GM12874 (cell line): ENCODE measurements at regions not wholly inside any gene's neighbourhood (a gene's known extent, or its start where the extent isn't known, plus 50 kb on each side); places are given as distances from the start of the nearest gene placed in this dataset.

Experiments used
- TF ChIP-seq, protein P1 (sequence below): IDR thresholded peaks from 2 replicates; pipeline ENCODE4 v1.5.1; 2011; ENCODE audit warnings: low read depth, mild to moderate bottlenecking, control low read depth, low read length, moderate library complexity; ENCODE audit not compliant: insufficient read depth

DNA sequence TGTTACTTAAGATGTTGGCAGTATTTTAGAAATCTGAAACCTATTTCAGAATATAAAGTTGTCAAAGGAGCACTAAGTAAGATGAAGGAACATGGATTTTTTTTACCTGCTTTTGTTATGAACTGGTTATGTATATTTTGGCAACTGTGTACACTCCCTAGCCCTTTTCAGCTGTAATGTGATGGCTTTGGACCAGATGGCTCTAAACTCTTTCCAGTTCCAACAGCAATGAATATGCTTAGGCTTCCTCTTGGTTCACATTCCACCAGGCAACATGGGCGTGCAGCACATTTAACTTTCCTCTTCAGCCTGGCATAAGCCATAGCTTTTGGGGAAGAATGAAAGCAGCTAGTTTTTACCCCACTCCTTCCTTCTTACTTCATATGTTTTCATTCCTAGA, 95.6 kb upstream of the ADAMTS5 start:
- TF ChIP-seq, protein P1, sequence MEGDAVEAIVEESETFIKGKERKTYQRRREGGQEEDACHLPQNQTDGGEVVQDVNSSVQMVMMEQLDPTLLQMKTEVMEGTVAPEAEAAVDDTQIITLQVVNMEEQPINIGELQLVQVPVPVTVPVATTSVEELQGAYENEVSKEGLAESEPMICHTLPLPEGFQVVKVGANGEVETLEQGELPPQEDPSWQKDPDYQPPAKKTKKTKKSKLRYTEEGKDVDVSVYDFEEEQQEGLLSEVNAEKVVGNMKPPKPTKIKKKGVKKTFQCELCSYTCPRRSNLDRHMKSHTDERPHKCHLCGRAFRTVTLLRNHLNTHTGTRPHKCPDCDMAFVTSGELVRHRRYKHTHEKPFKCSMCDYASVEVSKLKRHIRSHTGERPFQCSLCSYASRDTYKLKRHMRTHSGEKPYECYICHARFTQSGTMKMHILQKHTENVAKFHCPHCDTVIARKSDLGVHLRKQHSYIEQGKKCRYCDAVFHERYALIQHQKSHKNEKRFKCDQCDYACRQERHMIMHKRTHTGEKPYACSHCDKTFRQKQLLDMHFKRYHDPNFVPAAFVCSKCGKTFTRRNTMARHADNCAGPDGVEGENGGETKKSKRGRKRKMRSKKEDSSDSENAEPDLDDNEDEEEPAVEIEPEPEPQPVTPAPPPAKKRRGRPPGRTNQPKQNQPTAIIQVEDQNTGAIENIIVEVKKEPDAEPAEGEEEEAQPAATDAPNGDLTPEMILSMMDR = no peak

GRCh38 chr21:27061770-27062169, 94.9 kb upstream of the ADAMTS5 start:
- TF ChIP-seq, protein P1 = no peak

GRCh38 chr21:27060190-27060589, 93.3 kb upstream of the ADAMTS5 start:
- TF ChIP-seq, protein P1 = no peak

DNA sequence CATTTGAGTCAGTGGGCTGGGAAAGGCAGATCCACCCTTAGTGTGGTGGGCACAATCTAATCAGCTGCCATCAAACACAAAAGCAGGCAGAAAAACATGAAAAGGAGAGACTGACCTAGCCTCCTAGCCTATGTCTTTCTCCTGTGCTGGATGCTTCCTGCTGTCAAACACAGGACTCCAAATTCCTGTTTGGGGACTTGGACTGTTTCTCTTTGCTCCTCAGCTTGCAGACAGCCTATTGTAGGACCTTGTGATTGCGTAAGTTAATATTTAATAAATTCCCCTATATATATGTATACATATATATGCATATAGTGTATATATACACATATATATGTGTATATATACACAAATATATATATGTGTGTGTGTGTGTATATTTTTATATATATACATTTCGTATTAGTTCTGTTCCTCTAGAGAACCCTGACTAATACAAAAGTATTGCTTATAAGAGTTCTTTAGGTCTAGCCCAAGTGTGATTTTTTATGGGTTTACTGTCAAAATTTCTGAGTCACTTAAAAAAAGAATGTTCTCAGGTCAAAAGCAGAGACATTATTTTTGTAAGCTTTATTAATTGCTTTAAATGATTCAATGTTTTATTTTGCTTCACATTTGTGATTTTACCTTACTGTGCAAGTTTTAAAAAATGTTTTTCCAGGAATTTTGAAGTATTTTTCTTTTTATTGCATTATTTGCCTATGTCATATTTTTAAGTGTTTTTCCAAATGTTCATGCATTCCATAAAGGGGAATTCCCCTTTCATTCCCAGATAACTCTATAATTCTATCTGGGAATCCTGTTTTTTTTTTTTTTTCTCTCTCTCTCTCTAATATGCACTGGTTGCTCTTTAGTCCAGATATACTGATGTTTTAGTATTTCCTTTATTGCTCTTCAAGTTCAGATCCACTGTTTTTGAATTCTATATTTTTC, 92.1 kb upstream of the ADAMTS5 start:
- TF ChIP-seq, protein P1 = no peak

- TF ChIP-seq, protein P1 = no peak
Observed at GRCh38 chr21:27057997-27058396, 91.1 kb upstream of the ADAMTS5 start.

GRCh38 chr21:27047658-27048314, 80.9 kb upstream of the ADAMTS5 start:
- TF ChIP-seq, protein P1 = no peak

GRCh38 chr21:27047283-27047657, 80.4 kb upstream of the ADAMTS5 start:
- TF ChIP-seq, protein P1 = no peak
